ENCODE measurements at regions not wholly inside any gene's neighbourhood (a gene's known extent, or its start where the extent isn't known, plus 50 kb on each side); places are given as distances from the start of the nearest gene placed in this dataset.

DNA sequence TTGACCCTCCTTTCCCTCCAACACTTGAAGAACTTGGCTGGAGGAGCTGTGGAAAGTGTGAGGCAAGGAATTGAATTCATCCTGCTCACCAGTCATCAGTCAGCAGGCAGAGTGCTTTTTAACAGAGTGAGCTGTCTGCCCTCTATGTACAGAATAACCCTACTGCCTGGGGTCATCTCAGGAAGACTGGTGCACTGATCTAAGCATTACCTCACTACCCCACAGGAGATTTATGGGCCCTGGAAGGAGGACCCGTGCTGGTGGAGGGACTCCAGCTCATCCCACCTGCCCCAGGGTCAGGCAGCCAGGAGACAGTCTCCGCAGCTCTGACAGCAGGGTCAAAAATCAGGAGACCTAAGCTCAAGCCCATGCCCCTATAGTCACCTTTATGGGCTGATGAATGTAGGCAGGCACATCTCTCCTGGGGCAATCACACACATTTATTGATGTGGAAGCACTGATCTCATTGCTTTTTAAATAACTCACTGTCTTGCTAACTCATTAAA lies 270.8 kb upstream of the SESN3 start:
- TF ChIP-seq, protein P1, sequence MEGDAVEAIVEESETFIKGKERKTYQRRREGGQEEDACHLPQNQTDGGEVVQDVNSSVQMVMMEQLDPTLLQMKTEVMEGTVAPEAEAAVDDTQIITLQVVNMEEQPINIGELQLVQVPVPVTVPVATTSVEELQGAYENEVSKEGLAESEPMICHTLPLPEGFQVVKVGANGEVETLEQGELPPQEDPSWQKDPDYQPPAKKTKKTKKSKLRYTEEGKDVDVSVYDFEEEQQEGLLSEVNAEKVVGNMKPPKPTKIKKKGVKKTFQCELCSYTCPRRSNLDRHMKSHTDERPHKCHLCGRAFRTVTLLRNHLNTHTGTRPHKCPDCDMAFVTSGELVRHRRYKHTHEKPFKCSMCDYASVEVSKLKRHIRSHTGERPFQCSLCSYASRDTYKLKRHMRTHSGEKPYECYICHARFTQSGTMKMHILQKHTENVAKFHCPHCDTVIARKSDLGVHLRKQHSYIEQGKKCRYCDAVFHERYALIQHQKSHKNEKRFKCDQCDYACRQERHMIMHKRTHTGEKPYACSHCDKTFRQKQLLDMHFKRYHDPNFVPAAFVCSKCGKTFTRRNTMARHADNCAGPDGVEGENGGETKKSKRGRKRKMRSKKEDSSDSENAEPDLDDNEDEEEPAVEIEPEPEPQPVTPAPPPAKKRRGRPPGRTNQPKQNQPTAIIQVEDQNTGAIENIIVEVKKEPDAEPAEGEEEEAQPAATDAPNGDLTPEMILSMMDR (IDR thresholded peaks at IDR 0.05), result no peak
- no peak for TF ChIP-seq POLR2A (IDR thresholded peaks at IDR 0.05)
- no peak for TF ChIP-seq EP300 (IDR thresholded peaks at IDR 0.05)

Data from ovary (tissue), 3 donors.